ENCODE measurements at regions not wholly inside any gene's neighbourhood (a gene's known extent, or its start where the extent isn't known, plus 50 kb on each side); places are given as distances from the start of the nearest gene placed in this dataset.

DNA sequence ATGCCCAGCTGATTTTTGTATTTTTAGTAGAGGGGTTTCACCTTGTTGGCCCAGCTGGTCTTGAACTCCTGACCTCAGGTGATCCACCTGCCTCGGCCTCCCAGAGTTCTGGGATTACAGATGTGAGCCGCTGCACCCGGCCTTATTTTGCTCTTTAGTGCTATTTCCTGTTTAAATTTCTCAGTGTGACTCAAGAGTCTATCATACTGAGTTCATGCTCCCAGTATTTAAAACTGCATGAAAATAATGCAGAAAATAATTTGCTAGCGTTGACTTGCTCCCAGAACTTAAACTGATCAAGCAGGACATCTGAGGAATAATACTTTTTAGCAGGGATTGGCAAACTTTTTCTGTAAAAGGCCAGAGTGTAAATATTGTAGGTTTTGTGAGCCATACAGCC lies 86.4 kb upstream of the C1orf21 start:
- no peaks in the 10 kb centered on the region for H3K36me3 ChIP-seq (ENCODE audit: control insufficient read depth, insufficient read depth, low read length)
- TF ChIP-seq, protein P1, sequence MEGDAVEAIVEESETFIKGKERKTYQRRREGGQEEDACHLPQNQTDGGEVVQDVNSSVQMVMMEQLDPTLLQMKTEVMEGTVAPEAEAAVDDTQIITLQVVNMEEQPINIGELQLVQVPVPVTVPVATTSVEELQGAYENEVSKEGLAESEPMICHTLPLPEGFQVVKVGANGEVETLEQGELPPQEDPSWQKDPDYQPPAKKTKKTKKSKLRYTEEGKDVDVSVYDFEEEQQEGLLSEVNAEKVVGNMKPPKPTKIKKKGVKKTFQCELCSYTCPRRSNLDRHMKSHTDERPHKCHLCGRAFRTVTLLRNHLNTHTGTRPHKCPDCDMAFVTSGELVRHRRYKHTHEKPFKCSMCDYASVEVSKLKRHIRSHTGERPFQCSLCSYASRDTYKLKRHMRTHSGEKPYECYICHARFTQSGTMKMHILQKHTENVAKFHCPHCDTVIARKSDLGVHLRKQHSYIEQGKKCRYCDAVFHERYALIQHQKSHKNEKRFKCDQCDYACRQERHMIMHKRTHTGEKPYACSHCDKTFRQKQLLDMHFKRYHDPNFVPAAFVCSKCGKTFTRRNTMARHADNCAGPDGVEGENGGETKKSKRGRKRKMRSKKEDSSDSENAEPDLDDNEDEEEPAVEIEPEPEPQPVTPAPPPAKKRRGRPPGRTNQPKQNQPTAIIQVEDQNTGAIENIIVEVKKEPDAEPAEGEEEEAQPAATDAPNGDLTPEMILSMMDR (IDR thresholded peaks at IDR 0.05; ENCODE audit: insufficient read depth, low read depth, low read length): no peak
- no peaks in the 10 kb centered on the region for H3K27me3 ChIP-seq (ENCODE audit: control insufficient read depth, insufficient read depth, low read length)
- CTCF ChIA-PET: interaction anchor here (0.6 kb wide), 1 partner anchor 437 kb away, joined by 3 read pairs; no protein-coding TSS in a partner anchor
- POLR2A ChIA-PET: no interaction called here
- H3K4me3 ChIP-seq (ENCODE audit: low read depth, low read length): no peak overlapping the region
- no peak for DNase-seq (ENCODE audit: low read depth)

DNA sequence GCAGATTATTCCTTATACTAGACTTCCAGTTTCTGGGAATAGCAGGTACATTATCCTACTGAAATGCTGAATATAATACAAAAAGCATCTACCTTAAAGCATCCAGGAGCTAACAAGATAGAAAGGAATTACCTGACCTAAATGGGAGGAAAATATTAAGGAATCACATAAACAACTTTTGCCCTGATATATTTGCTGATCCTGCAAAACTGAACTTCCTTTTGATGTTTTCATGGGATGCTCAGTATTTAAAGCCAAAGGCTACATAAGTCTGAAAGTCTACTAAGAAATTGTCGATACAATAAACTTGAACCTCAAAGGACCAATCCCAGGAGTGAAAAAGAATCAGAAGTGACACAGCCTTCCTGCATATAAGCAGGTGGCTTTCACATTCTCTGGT lies 85.6 kb upstream of the C1orf21 start:
- ChIA-PET CTCF (interaction anchor here (0.6 kb wide), 1 partner anchor 437 kb away, joined by 3 read pairs; no protein-coding TSS in a partner anchor), POLR2A (no interaction called here)
- TF ChIP-seq, protein P1 (IDR thresholded peaks at IDR 0.05; ENCODE audit: insufficient read depth, low read depth, low read length): no peak
- DNase-seq (ENCODE audit: low read depth): no peak
- no peaks in the 10 kb centered on the region for H3K36me3 ChIP-seq (ENCODE audit: control insufficient read depth, insufficient read depth, low read length)
- no peak overlapping the region for H3K4me3 ChIP-seq (ENCODE audit: low read depth, low read length)
- H3K27me3 ChIP-seq (ENCODE audit: control insufficient read depth, insufficient read depth, low read length): no peaks in the 10 kb centered on the region

DNA sequence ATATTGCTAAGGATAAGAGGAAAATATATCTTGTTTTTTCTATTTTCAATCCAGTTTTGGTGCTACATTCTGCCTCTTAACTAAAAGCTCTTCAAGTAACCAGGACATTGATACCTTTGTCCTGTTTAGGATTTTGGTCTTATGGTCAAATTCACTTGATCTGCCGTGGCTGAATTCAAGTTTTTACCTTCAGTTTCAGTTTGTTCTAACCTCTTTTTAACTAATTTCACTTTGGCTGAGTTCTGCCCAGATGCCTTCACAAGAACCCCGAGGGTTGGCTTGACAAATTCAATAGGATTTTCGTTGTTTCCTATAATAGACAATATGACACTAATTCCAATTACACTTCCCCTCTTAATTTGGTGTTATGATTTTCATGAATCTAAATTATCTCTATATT lies 84.5 kb upstream of the C1orf21 start:
- no peak overlapping the region for H3K4me3 ChIP-seq (ENCODE audit: low read depth, low read length)
- TF ChIP-seq, protein P1 (IDR thresholded peaks at IDR 0.05; ENCODE audit: insufficient read depth, low read depth, low read length): no peak

DNA sequence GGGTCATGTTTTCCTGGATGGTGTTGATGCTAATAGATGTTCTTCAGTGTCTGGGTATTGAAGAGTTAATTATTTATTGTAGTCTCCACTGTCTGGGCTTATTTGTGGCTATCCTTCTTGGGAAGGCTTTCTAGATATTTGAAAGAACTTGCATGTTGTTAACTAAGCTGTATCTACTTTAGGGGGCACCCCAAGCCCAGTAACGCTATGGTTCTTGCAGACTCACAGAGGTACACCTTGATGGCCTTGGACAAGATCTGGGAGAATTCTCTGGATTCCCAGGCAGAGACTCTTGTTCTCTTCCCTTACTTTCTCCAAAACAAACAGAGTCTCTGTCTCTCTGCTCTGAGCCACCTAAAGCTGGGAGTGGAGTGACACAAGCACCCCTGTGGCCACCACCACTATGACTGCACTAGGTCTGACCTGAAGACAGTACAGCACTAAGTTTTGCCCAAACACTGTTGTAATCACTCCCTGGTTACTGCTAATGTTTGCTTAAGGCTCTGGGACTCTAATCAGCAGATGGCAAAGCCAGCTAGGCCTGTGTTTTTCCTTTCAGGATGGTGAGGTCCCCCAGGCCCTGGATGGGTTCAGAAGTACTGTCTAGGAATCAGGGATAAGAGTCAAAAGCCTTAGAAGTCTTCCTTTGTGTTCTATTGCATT lies 76.5 kb upstream of the C1orf21 start:
- Histone ChIP-seq H3K27me3 (ENCODE audit: control insufficient read depth, insufficient read depth, low read length) (no peaks in the 10 kb centered on the region), H3K36me3 (ENCODE audit: control insufficient read depth, insufficient read depth, low read length) (no peaks in the 10 kb centered on the region), H3K4me3 (ENCODE audit: low read depth, low read length) (no peak overlapping the region)
- no peak for DNase-seq (ENCODE audit: low read depth)
- TF ChIP-seq, protein P1 (IDR thresholded peaks at IDR 0.05; ENCODE audit: insufficient read depth, low read depth, low read length): no peak
- ChIA-PET CTCF (no interaction called here), POLR2A (no interaction called here)

More for the DNA sequence above, 84.5 kb upstream of the C1orf21 start:
- DNase-seq (ENCODE audit: low read depth): no peak
- CTCF ChIA-PET: no interaction called here
- POLR2A ChIA-PET: no interaction called here
- H3K36me3 ChIP-seq (ENCODE audit: control insufficient read depth, insufficient read depth, low read length): no peaks in the 10 kb centered on the region
- H3K27me3 ChIP-seq (ENCODE audit: control insufficient read depth, insufficient read depth, low read length): no peaks in the 10 kb centered on the region

DNA sequence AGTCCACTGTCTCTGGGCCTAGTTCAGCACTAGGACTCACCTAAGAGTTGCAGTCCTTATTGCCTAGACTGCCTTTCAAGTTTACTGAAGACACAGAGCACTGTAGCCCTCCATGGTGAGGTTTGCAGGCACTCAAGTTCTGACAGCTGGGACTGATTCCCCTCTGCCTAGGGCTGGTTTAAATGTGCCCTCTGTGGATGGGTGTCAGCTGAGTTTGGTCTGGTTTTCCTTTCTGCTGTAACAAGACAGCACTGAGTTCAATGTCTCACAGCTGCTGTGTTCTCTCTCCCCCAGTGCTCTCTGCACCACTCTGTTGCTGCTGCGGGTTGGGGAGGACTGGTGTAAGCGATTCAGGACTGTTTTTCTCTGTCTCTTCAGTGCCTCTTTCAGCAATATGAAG lies 75.2 kb upstream of the C1orf21 start:
- TF ChIP-seq, protein P1 (IDR thresholded peaks at IDR 0.05; ENCODE audit: insufficient read depth, low read depth, low read length): no peak
- DNase-seq (ENCODE audit: low read depth): no peak
- POLR2A ChIA-PET: no interaction called here

More for the DNA sequence above, 75.2 kb upstream of the C1orf21 start:
- CTCF ChIA-PET: no interaction called here
- Histone ChIP-seq H3K36me3 (ENCODE audit: control insufficient read depth, insufficient read depth, low read length) (no peaks in the 10 kb centered on the region), H3K4me3 (ENCODE audit: low read depth, low read length) (no peak overlapping the region), H3K27me3 (ENCODE audit: control insufficient read depth, insufficient read depth, low read length) (no peaks in the 10 kb centered on the region)
